ENCODE measurements at regions not wholly inside any gene's neighbourhood (a gene's known extent, or its start where the extent isn't known, plus 50 kb on each side); places are given as distances from the start of the nearest gene placed in this dataset.

DNA sequence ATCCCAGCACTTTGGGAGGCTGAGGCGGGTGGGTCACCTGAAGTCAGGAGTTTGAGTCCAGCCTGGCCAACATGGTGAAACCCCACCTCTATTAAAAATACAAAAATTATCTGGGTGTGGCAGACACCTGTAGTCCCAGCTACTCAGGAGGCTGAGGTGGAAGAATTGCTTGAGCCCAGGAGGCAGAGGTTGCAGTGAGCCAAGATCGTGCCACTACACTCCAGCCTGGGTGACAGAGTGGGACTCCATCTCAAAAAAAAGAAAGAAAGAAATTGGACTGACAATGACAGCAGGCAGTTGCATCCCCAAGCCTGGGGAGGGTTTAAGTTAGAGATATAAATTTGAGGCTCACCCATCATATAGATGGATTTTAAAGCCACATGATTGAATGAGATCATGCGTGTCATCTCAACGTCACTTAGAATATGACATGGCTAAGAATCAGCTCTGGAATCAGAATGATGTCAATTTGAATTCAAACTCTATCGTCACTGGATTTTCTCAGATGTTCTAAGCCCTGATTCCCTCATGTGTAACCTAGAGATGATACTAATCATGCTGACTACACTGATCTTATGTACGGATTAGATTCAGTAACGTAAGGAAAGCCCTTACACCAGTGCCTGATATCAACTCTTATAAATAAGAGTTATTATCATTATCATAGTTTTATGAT lies 534.0 kb upstream of the JARID2 start:
- ATAC-seq, result no peak
- intact Hi-C loops (cut with DNase I), result loop anchor here in 5 of 10 donors (5.0 to 10.0 kb wide), 5 partner anchors 75 to 533 kb away; partner anchors contain the start of gene JARID2 (in 2 of the 5)
- H3K4me1 ChIP-seq, result peaks cover 3 to 45% (median 32%) of the 10 kb centered on the region in 9 donors
- 90 to 92% methylated on average over 7 of the region's 7 CpGs for WGBS, 2 donors
- no peak overlapping the region for H3K4me3 ChIP-seq
- H3K36me3 ChIP-seq, result no peaks in the 10 kb centered on the region
- H3K9me3 ChIP-seq, result peaks cover 0 to 7% (median 0%) of the 10 kb centered on the region in 11 donors
- no peaks in the 10 kb centered on the region for H3K27me3 ChIP-seq
- no peak for DNase-seq
- TF ChIP-seq, protein P1, sequence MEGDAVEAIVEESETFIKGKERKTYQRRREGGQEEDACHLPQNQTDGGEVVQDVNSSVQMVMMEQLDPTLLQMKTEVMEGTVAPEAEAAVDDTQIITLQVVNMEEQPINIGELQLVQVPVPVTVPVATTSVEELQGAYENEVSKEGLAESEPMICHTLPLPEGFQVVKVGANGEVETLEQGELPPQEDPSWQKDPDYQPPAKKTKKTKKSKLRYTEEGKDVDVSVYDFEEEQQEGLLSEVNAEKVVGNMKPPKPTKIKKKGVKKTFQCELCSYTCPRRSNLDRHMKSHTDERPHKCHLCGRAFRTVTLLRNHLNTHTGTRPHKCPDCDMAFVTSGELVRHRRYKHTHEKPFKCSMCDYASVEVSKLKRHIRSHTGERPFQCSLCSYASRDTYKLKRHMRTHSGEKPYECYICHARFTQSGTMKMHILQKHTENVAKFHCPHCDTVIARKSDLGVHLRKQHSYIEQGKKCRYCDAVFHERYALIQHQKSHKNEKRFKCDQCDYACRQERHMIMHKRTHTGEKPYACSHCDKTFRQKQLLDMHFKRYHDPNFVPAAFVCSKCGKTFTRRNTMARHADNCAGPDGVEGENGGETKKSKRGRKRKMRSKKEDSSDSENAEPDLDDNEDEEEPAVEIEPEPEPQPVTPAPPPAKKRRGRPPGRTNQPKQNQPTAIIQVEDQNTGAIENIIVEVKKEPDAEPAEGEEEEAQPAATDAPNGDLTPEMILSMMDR (IDR thresholded peaks at IDR 0.05), result no peak
- peak overlapping the region in 1 of 10 donors; percentile 73 for H3K27ac ChIP-seq

DNA sequence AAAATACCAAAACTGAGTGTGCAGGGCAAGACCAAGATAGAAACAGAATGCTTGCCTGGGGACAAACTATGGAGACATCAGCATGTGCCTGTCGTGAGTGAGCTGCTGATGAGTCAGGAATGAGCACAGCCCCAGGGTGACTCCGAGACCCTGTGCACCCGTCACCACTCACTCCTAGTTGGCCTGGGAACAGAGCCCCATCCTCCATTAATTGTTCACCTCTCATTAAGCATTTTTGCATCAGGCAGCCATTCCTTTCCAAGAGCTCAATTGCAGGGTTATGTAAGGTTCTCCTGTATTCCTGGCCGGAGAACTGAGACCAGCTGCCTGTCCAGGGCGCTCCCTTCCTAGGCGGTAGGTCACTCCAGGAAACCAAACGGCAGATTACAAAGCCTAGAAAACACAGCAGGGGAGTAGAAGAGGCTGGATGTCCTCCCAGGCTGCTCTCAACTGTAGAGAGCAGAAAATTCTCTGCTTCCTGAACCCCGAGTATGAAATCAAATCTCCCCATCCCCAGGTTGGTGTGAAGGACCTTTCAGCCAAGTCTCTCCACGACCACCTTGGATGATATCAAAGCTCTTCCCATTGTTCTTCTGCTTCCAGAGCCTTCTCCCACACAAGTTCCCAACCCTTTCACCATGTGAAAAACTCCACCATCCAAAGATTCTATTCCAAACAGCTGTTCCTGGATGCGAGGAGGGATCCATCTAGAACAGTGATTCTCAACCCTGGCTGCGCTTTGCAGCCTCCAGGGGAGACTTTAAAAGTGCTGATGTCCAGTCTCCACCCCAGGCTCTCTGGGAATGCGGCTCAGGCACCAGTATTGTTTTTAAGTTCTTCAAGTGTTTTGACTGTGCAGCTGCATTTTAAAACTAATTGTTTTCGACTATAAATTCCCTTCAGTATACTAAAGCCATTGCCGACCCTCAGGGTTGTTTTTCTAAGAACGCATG lies 532.6 kb upstream of the JARID2 start:
- ATAC-seq, result peak; percentile 87 to 94 (median 94)
- TF ChIP-seq, protein P1 (IDR thresholded peaks at IDR 0.05), result no peak
- intact Hi-C loops (cut with DNase I), result loop anchor here in 5 of 10 donors (5.0 to 10.0 kb wide), 5 partner anchors 76 to 532 kb away; partner anchors contain the start of gene JARID2 (in 2 of the 5)
- 40 to 47% methylated on average over 15 of the region's 15 CpGs for WGBS, 2 donors
- Histone ChIP-seq H3K9me3 (peaks cover 0 to 7% (median 0%) of the 10 kb centered on the region in 11 donors), H3K4me3 (no peak overlapping the region), H3K36me3 (no peaks in the 10 kb centered on the region), H3K27me3 (no peaks in the 10 kb centered on the region), H3K4me1 (peaks cover 3 to 41% (median 19%) of the 10 kb centered on the region in 9 donors), H3K27ac (peak overlapping the region in 9 of 10 donors; percentile 19 to 76 (median 62))
- DNase-seq, result peak; percentile 29 to 77

DNA sequence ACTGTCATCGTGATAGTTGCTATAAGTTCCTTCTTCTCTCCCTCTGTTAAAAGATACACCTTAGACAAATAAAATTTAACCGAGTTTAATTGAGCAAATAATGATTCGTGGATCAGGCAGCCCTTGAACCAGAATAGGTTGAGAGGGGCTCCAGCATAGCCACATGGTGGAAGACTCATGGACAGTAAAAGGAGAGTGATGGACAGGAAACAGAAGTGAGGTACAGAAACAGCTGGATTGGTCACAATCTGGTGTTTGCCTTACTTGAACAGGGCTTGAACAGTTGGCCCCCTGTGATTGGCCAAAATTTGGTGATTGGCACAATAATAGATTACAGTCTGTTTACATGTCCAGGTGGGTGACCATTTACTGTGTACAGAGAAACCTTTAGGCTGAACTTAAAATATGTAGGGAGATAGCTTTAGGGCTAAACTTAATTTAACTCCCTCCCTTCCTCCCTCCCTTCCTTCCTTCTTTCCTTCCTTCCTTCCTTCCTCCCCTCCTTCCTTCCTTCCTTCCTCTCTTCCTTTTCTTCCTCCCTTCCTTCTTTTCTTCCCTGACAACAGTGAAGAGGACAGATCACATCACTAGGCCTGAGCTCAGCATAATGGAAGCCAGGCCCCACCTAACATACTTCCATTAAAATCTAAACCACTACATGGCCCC lies 531.8 kb upstream of the JARID2 start:
- intact Hi-C loops (cut with DNase I), result loop anchor here in 5 of 10 donors (5.0 to 10.0 kb wide), 5 partner anchors 77 to 531 kb away; partner anchors contain the start of gene JARID2 (in 2 of the 5)
- ATAC-seq (no peak), DNase-seq (no peak)
- TF ChIP-seq, protein P1 (IDR thresholded peaks at IDR 0.05), result no peak
- Histone ChIP-seq H3K4me3 (no peak overlapping the region), H3K9me3 (peaks cover 0 to 7% (median 0%) of the 10 kb centered on the region in 11 donors), H3K27ac (peak overlapping the region in 6 of 10 donors; percentile 10 to 76 (median 66)), H3K36me3 (no peaks in the 10 kb centered on the region), H3K4me1 (peaks cover 3 to 46% (median 25%) of the 10 kb centered on the region in 9 donors), H3K27me3 (no peaks in the 10 kb centered on the region)
- WGBS, 2 donors, result 81 to 84% methylated on average over 3 of the region's 3 CpGs
